Tibial artery (tissue), 4 donors: ENCODE measurements at regions not wholly inside any gene's neighbourhood (a gene's known extent, or its start where the extent isn't known, plus 50 kb on each side); places are given as distances from the start of the nearest gene placed in this dataset.

ENCODE experiments used
- DNase-seq, 2 donors: peaks; one replicate each; pipeline ENCODE4 v3.0.0-alpha.2; 2019
- H3K27ac ChIP-seq, 2 donors: fragments of 200-600 bp; sonication (generic) in 1 of 2; 1 replicate in 1 of 2; 2 replicates in 1 of 2; pipeline ENCODE4 v1.5.1; 2018 to 2019; ENCODE audit warnings: mild to moderate bottlenecking in 1 of 2
- H3K27me3 ChIP-seq, 2 donors: fragments of 200-600 bp; sonication (generic) in 1 of 2; one replicate each; pipeline versions ENCODE4 v1.5.1 to v1.6.0; 2016 to 2019
- H3K36me3 ChIP-seq, 3 donors: fragments of 200-600 bp; sonication (generic) in 2 of 3; one replicate each; pipeline ENCODE4 v1.5.1; 2016 to 2019; ENCODE audit warnings: mild to moderate bottlenecking in 2 of 3
- H3K4me1 ChIP-seq, 4 donors: fragments of 200-600 bp; sonication (generic) in 2 of 4; 1 replicate in 3 of 4; 2 replicates in 1 of 4; pipeline ENCODE4 v1.5.1; 2016 to 2019
- H3K4me3 ChIP-seq, 2 donors: fragments of 200-600 bp; sonication (generic) in 1 of 2; 1 replicate in 1 of 2; 2 replicates in 1 of 2; pipeline ENCODE4 v1.5.1; 2018 to 2019; ENCODE audit warnings: mild to moderate bottlenecking in 2 of 2
- H3K9me3 ChIP-seq, 3 donors: fragments of 200-600 bp; sonication (generic) in 1 of 3; one replicate each; pipeline ENCODE4 v1.5.1; 2016 to 2019
- CTCF ChIP-seq, 2 experiments: fragments of 200-600 bp in 1 of 2; fragments of 450-650 bp in 1 of 2; IDR thresholded peaks; one replicate each; pipeline ENCODE4 v1.5.1; 2017 to 2019; ENCODE audit warnings: antibody characterized with exemption in 2 of 2, mild to moderate bottlenecking in 1 of 2, moderate library complexity in 1 of 2
- intact Hi-C: fragments of 100-400 bp; cut with DNase I; formaldehyde crosslinking; loops from one replicate; pipeline ENCODE4 v1.15.0; 2023; ENCODE audit warnings: low total_unique reads

GRCh38 chr11:39374963-39375698 is 2084.3 kb downstream of the LRRC4C start:
- Histone ChIP-seq H3K27me3 (no peaks in the 10 kb centered on the region), H3K4me3 (no peak overlapping the region), H3K36me3 (no peaks in the 10 kb centered on the region), H3K27ac (no peak overlapping the region), H3K9me3 (no peaks in the 10 kb centered on the region), H3K4me1 (no peaks in the 10 kb centered on the region)
- peak; percentile 14 to 40 for TF ChIP-seq CTCF (IDR thresholded peaks at IDR 0.05)
- DNase-seq: no peak
- intact Hi-C loops: no loop called here

DNA sequence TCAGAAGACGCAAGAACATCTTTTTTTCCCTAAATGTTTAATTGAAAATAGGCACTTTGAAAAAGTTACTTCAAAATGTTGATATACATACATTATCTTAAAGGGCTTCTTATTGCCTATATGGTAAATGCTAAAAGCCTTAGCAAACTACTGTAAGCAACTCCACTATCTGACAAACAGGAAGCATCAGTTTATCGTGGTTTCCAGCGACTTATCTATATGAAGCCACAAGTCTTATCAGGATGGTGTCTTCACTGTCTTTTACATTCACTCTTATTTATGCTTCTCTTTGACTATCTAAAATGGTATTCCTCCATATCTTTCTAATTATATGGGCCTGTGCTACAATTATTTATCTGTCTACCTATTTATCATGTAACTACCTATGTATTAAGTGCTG is 2091.9 kb downstream of the LRRC4C start:
- TF ChIP-seq CTCF (IDR thresholded peaks at IDR 0.05): no peak
- no peak for DNase-seq

DNA sequence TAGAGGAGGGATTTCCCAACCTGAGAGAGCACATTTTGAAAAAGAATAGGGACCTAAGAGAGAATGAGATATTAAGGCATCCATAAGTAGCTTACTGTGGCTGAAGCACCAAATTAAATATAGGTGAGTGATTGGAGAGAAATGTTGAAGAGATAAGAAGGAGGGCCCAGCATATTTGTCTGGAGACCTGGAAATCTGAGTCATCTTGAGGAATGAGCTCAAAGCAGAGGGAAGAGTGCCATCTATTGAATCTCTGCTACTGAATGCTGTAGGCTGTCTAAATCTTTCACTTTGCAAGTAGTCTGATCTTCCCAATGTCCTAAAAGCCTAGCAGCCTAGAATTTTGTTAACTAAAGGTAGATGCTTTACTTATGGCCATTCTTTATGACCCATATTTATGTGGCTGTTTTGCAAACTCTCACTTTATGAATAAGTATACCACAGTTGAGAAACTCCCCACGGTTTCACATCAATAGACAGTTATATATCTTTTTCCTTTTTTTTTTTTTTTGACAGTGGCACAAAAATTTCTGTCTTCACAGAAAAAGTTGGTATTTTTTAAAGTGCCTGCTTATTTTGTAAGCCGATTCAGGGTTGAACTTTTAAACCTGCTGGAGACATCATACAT is 2093.5 kb downstream of the LRRC4C start:
- Histone ChIP-seq H3K27ac (no peak overlapping the region), H3K4me1 (no peaks in the 10 kb centered on the region), H3K4me3 (no peak overlapping the region), H3K36me3 (no peaks in the 10 kb centered on the region), H3K9me3 (no peaks in the 10 kb centered on the region), H3K27me3 (no peaks in the 10 kb centered on the region)
- intact Hi-C loops: no loop called here
- DNase-seq: no peak
- TF ChIP-seq CTCF (IDR thresholded peaks at IDR 0.05): no peak

More for the DNA sequence above, 2091.9 kb downstream of the LRRC4C start:
- Histone ChIP-seq H3K9me3 (no peaks in the 10 kb centered on the region), H3K4me1 (no peaks in the 10 kb centered on the region), H3K27ac (no peak overlapping the region), H3K4me3 (no peak overlapping the region), H3K36me3 (no peaks in the 10 kb centered on the region), H3K27me3 (no peaks in the 10 kb centered on the region)
- intact Hi-C loops: no loop called here

GRCh38 chr11:39363571-39363970 is 2095.9 kb downstream of the LRRC4C start:
- H3K36me3 ChIP-seq: no peaks in the 10 kb centered on the region
- H3K4me3 ChIP-seq: no peak overlapping the region
- intact Hi-C loops: no loop called here
- no peaks in the 10 kb centered on the region for H3K4me1 ChIP-seq
- no peak overlapping the region for H3K27ac ChIP-seq
- TF ChIP-seq CTCF (IDR thresholded peaks at IDR 0.05): no peak
- no peak for DNase-seq
- no peaks in the 10 kb centered on the region for H3K27me3 ChIP-seq
- H3K9me3 ChIP-seq: no peaks in the 10 kb centered on the region

DNA sequence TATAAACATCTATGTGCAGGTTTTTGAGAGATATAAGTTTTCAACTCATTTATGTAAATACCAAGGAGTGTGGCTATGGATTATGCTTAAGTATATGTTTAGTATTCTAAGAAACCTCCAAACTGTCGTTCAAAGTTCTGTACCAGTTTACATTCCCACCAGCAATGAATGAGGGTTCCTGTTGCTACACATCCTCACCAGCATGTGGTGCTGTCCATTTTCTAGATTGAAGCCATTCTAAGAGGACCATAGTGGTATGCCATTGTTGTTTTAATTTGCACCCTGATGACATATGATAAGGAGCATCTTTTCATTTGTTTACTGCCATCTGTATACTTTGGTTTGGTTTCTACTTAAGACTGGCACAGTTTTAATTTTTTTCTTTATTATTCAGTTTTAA is 2097.9 kb downstream of the LRRC4C start:
- no peak for DNase-seq
- Histone ChIP-seq H3K27me3 (no peaks in the 10 kb centered on the region), H3K4me1 (no peaks in the 10 kb centered on the region), H3K4me3 (no peak overlapping the region), H3K36me3 (no peaks in the 10 kb centered on the region), H3K27ac (no peak overlapping the region), H3K9me3 (no peaks in the 10 kb centered on the region)
- intact Hi-C loops: no loop called here
- TF ChIP-seq CTCF (IDR thresholded peaks at IDR 0.05): no peak
